Activated CD8-positive, alpha-beta memory T cell treated with anti-CD3 and anti-CD28 coated beads, Interleukin-2, amount 50 U/mL, for 1 hour (primary cell): ENCODE measurements at regions not wholly inside any gene's neighbourhood (a gene's known extent, or its start where the extent isn't known, plus 50 kb on each side); places are given as distances from the start of the nearest gene placed in this dataset.

Experiments
- DNase-seq: peaks from one replicate; pipeline ENCODE4 v3.0.0-alpha.2; 2020; ENCODE audit errors: extremely low read depth

DNA sequence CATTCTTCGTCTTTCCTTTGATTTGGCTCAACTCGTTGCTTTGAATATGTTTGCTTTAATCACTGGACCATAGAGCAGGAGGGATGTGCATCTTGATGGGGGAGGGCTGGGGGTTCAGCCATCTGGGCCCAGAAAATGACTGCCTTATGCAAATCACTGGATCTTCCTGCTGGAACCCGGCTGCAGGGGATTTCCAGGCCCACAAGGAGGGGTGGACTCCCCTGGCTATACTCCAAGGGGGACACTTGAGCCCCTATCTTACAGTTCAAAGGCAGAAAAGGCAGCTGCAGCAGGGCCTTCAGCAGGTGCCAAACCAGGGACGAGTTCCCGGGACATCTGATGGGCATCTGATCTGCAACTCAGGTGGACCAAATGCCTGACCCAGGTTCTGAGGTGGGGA is 122.5 kb downstream of the DICER1 start:
- DNase-seq: no peak

- no peak for DNase-seq
Measured at GRCh38 chr14:95033682-95034632, 123.4 kb downstream of the DICER1 start.

GRCh38 chr14:95033031-95033430 is 124.3 kb downstream of the DICER1 start:
- no peak for DNase-seq

GRCh38 chr14:95026851-95027463 is 130.4 kb downstream of the DICER1 start:
- no peak for DNase-seq

GRCh38 chr14:95025941-95026340 is 131.4 kb downstream of the DICER1 start:
- DNase-seq: no peak

DNA sequence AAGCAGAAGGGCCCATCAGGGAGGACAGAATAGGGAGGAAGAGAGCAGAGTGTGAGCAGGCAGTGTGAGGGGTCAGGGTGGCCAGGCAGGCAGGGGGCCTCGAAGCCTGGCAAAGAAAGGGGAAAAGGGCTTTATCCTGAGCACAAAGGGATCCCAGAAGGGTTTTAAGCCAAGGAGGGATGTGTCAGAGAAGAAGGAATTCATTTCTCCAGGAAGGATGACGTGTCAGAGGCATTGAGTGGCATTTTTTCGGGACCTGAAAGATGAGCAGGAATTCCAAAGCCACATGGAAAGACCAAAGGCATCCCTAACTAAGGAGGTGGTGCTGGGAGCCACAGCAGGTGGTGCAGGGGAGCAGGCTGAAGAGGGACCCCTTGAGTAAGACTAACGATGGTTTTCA is 132.1 kb downstream of the DICER1 start:
- DNase-seq: no peak

DNA sequence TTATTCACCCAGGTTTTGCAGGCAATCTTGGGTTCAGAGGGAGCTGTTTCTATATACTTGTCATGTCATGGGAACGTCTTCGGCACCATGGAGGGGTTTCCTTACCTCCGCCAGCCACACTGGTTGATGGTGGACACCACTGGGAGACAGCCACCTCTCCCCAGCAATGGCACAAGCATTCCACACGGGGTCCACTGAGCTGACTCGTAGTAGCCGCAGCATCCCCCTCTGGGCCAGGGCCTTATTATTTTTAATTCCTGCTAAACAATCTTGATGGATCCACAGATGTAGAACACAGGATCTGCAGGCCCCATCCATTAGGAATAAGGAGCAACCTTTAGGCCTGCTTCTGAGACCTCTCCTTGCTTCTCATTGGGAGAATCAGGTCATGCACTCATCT is 132.9 kb downstream of the DICER1 start:
- no peak for DNase-seq

DNA sequence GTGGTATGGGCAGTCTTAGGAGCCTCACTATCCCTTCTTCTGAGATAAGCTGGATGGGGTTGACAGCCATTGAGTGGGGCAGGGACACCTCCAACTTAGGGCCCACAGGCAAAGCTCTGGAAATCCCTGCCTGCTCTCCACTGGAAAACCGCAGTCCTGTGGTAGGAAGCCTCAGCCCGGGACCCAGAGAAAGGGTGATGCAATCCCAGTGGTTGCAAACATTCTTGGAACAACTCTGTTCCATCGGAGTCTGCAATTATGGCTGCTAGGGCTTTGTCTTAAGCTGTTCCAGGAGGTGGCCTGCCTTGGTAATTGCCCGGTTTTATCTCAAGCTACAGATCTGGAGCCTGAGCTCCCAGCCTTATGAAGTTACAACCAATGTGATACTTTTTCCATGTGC is 133.4 kb downstream of the DICER1 start:
- no peak for DNase-seq

DNA sequence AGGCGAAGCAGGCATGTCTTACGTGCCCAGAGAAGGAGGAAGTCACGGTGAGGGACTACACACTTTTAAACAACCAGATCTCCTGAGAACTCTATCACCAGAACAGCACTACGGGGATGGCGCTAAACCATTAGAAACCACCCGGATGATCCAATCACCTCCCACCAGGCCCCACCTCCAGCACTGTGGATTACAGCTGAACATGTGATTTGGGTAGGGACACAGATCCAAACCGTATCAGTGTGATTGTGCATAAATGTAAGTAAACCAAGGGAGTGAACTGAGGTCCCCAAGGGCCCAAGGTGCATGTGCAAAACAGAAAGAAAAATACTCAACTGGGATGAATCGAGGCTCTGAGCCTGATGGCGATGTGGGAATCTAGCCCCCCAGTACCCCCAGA is 134.2 kb downstream of the DICER1 start:
- DNase-seq: no peak

DNA sequence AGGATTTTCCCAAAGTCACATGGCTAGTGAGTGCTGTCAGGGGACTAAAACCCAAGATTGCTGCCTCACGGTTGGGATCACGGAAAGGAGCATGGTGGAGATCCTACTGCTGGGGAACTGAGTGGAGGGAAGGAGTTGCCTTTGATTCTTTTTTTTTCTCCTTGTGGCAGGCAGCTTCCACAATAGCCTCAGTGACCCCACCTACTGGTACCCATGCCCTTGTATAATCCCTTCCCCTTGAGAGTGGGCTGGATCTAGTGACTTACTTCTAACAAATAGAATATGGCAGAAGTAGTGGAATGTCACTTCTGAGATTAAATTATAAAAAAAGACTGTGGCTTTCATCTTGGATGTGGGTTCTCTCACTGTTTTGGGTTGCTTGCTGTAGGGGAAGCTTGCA is 135.7 kb downstream of the DICER1 start:
- DNase-seq: no peak

GRCh38 chr14:95018821-95019220 is 138.5 kb downstream of the DICER1 start:
- DNase-seq: no peak

- DNase-seq: no peak
Measured at GRCh38 chr14:95015046-95015445, 142.3 kb downstream of the DICER1 start.

DNA sequence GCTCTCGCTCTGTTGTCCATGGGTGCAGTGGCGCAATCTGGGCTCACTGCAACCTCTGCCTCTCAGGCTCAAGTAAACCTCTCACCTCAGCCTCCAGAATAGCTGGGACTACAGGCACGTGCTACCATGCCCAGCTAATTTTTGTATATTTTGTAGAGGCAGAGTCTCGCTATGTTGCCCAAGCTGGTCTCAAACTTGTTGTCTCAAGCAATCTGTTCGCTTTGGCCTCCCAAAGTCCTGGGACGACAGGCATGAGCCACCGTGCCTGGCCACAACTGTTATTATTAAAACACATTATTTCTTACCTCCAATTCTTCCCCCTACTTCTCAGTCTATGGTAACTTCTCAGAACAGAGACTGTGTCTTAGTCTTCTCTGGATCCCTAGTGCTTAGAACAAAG is 143.3 kb downstream of the DICER1 start:
- no peak for DNase-seq

- no peak for DNase-seq
Measured at GRCh38 chr14:95011445-95012006, 145.8 kb downstream of the DICER1 start.

GRCh38 chr14:95008445-95009217 is 148.7 kb downstream of the DICER1 start:
- no peak for DNase-seq

GRCh38 chr14:95007921-95008320 is 149.4 kb downstream of the DICER1 start:
- DNase-seq: no peak

DNA sequence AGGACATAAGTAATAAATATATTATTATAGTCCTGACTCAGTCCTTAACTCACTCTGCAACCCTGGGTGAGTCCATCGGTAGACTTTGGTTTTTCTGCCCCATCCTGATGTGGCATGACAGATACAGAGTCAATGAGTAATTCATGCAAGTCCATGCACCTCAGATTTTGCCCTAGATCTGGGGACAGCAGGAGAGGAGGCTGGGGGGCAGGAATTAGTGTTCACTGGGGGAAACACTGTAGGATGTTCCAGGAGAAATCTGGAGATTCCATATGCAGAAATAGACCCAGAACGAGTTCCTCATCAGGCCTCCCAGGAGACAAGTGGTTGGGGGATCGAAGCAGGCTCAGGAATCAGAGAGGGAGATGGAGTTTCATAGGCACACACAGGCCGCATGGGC is 150.8 kb downstream of the DICER1 start:
- DNase-seq: no peak

DNA sequence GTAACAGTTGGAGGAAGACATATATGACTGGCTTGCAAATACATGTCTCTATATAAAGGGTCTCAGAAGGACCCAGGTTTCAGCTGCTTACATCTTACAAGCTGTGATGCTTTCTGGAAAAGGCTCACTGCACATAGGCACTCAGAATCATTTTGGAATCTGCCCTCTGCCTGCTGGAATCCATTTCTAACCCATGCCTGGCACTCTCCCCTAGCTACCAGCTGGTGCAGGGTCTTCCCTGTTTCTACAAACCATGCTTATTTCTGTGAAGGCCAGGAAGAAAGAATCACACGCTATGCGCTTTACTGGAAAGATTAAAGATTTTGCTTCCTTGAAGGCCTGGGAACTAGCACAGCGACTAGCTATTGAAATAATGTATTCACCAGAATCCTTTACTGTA is 151.3 kb downstream of the DICER1 start:
- no peak for DNase-seq

GRCh38 chr14:95003099-95003960 is 154.0 kb downstream of the DICER1 start:
- no peak for DNase-seq

DNA sequence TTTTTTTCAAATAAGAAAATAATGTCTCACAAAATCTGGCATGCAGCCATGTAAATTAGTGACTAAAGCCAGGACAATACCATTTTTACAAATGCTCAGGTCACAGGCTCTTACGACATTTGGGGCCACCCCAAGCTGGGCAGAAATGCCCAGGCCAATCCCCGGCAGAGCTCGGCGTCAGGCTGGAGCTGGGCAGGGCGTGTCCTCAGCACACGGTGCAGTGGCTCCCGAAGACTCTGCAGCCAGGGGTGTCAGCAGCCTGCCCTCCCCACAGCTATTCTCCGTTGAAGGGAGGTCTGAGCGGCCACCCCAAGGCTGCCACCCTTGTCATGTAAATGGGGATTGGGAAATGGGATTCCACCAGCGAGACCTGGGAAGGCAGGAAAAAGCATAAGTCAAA is 158.6 kb downstream of the DICER1 start:
- DNase-seq: no peak

DNA sequence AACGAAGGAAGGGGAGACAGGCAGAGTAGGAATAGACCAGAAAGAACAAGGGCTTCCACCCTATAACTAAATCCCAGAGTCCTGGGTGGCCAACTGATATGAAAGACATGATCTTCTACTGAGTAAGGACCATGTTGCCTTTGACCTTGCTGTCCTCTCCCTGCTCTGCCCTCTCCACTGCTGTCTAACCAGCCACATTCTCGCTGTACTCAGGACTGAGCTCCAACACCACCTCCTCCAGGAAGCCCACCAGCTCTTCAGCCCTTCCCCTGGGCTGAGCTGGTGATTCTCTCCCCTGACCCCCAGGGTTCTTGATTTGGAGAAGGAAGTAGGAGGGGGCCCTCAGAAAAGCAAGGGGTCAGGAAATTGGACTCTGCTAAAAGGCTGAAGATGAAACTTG is 159.2 kb downstream of the DICER1 start:
- no peak for DNase-seq
